GM13977 (cell line): ENCODE measurements at regions not wholly inside any gene's neighbourhood (a gene's known extent, or its start where the extent isn't known, plus 50 kb on each side); places are given as distances from the start of the nearest gene placed in this dataset.
"Not testable (repeated sequence)": the region's sequence is repeated elsewhere in the genome, so short reads cannot be mapped to it uniquely, and the experiment has no call there.

Source experiments
- DNase-seq: peaks from one replicate; pipeline ENCODE4 v3.0.0; 2012; ENCODE audit warnings: low spot score
- CTCF ChIP-seq: IDR thresholded peaks from 2 replicates; pipeline ENCODE4 v1.5.1; 2012; ENCODE audit warnings: mild to moderate bottlenecking, control low read depth; ENCODE audit not compliant: insufficient read depth; ENCODE audit errors: extremely low read depth, missing control alignments
- in situ Hi-C: fragments of 300-500 bp; cut with MboI; formaldehyde crosslinking; loops from one replicate; pipeline ENCODE4 v1.12.0; 2022; ENCODE audit warnings: low sequenced_read_pairs, low pct_unique_long_range_greater_than_20kb, mixed read lengths, inconsistent platforms; ENCODE audit not compliant: unreplicated experiment

GRCh38 chr4:26185436-26185835 is 135.4 kb upstream of the RBPJ start:
- in situ Hi-C loops: no loop called here
- TF ChIP-seq CTCF: no peak
- DNase-seq: no peak

- in situ Hi-C loops: no loop called here
- DNase-seq: no peak
These were observed 129.5 kb upstream of the RBPJ start for GRCh38 chr4:26191353-26191752.

GRCh38 chr4:26192899-26193869 is 127.6 kb upstream of the RBPJ start:
- in situ Hi-C loops: no loop called here
- no peak for TF ChIP-seq CTCF
- DNase-seq: peak; percentile 56

More at GRCh38 chr4:26191353-26191752, 129.5 kb upstream of the RBPJ start:
- no peak for TF ChIP-seq CTCF

GRCh38 chr4:26194764-26195163 is 126.0 kb upstream of the RBPJ start:
- DNase-seq: no peak
- TF ChIP-seq CTCF: no peak
- in situ Hi-C loops: no loop called here

- no peak for TF ChIP-seq CTCF
- no peak for DNase-seq
- in situ Hi-C loops: no loop called here
These were observed 124.2 kb upstream of the RBPJ start for GRCh38 chr4:26196567-26196966.

GRCh38 chr4:26197018-26197779 is 123.6 kb upstream of the RBPJ start:
- peak; percentile 64 for DNase-seq
- in situ Hi-C loops: no loop called here
- TF ChIP-seq CTCF: no peak

GRCh38 chr4:26198931-26199330 is 121.9 kb upstream of the RBPJ start:
- DNase-seq, in situ Hi-C loops: not testable (repeated sequence)
